PC-3 (cell line): ENCODE measurements at regions not wholly inside any gene's neighbourhood (a gene's known extent, or its start where the extent isn't known, plus 50 kb on each side); places are given as distances from the start of the nearest gene placed in this dataset.

Experiments
- CTCF ChIP-seq: fragments of 300-600 bp; sonication (generic); conservative IDR thresholded peaks from 2 replicates; pipeline ENCODE4 v1.5.1; 2017; ENCODE audit warnings: antibody characterized with exemption, low read depth, mild to moderate bottlenecking, low read length
- EZH2 ChIP-seq: fragments of 300-600 bp; sonication (generic); IDR thresholded peaks from one replicate; pipeline ENCODE4 v1.6.1; 2017; ENCODE audit warnings: antibody characterized with exemption, mild to moderate bottlenecking, low read length; ENCODE audit not compliant: unreplicated experiment
- EZH2phosphoT487 ChIP-seq: fragments of 300-600 bp; sonication (generic); IDR thresholded peaks from 2 replicates; pipeline ENCODE4 v1.6.1; 2018; ENCODE audit warnings: mild to moderate bottlenecking, antibody characterized with exemption, low read length, borderline replicate concordance

- TF ChIP-seq CTCF: peak; percentile 45; the same call in 1 of the 2 replicates
- TF ChIP-seq EZH2: no peak
- TF ChIP-seq EZH2phosphoT487: no peak
Observed at GRCh38 chr2:71784734-71785511, 331.6 kb downstream of the DYSF start.
